Astrocyte (in vitro differentiated cells and primary cell): ENCODE measurements at regions not wholly inside any gene's neighbourhood (a gene's known extent, or its start where the extent isn't known, plus 50 kb on each side); places are given as distances from the start of the nearest gene placed in this dataset.

Source experiments
- CTCF ChIP-seq: IDR thresholded peaks from 2 replicates; pipeline ENCODE4 v1.5.1; 2011; ENCODE audit warnings: low read depth, mild to moderate bottlenecking, inconsistent platforms, low read length, moderate library complexity; ENCODE audit not compliant: insufficient read depth
- EZH2 ChIP-seq: IDR thresholded peaks from 2 replicates; pipeline ENCODE4 v1.6.1; 2012; ENCODE audit warnings: mild to moderate bottlenecking, low read length, inconsistent platforms; ENCODE audit not compliant: insufficient read depth

- TF ChIP-seq CTCF = no peak
- no peak for TF ChIP-seq EZH2
Measured at GRCh38 chr5:169393907-169394306, 93.0 kb upstream of the SLIT3 start.
